Osteocyte (in vitro differentiated cells): ENCODE measurements at regions not wholly inside any gene's neighbourhood (a gene's known extent, or its start where the extent isn't known, plus 50 kb on each side); places are given as distances from the start of the nearest gene placed in this dataset.

Source experiments
- DNase-seq: peaks from one replicate; pipeline ENCODE4 v3.0.0; 2021; ENCODE audit warnings: mixed read lengths; ENCODE audit not compliant: unreplicated experiment; ENCODE audit errors: extremely low spot score
- H3K27ac Mint-ChIP-seq: one replicate; pipeline ENCODE4 v1.8.0; 2021; ENCODE audit warnings: mild to moderate bottlenecking, mixed read lengths; ENCODE audit not compliant: unreplicated experiment
- H3K27me3 Mint-ChIP-seq: one replicate; pipeline ENCODE4 v1.8.0; 2021; ENCODE audit warnings: mixed read lengths; ENCODE audit not compliant: unreplicated experiment
- H3K36me3 Mint-ChIP-seq: one replicate; pipeline ENCODE4 v1.8.0; 2021; ENCODE audit warnings: mixed read lengths; ENCODE audit not compliant: unreplicated experiment
- H3K4me1 Mint-ChIP-seq: one replicate; pipeline ENCODE4 v1.8.0; 2021; ENCODE audit warnings: mixed read lengths; ENCODE audit not compliant: unreplicated experiment
- H3K4me3 Mint-ChIP-seq: one replicate; pipeline ENCODE4 v1.8.0; 2021; ENCODE audit warnings: mild to moderate bottlenecking, moderate library complexity, mixed read lengths; ENCODE audit not compliant: unreplicated experiment
- H3K9me3 Mint-ChIP-seq: one replicate; pipeline ENCODE4 v1.8.0; 2021; ENCODE audit warnings: mixed read lengths; ENCODE audit not compliant: unreplicated experiment
- TF ChIP-seq, protein P1 (sequence below): fragments of 200-600 bp; sonication (generic); IDR thresholded peaks from 2 replicates; pipeline ENCODE4 v1.5.0; 2021; ENCODE audit warnings: antibody characterized with exemption, mild to moderate bottlenecking, moderate library complexity

DNA sequence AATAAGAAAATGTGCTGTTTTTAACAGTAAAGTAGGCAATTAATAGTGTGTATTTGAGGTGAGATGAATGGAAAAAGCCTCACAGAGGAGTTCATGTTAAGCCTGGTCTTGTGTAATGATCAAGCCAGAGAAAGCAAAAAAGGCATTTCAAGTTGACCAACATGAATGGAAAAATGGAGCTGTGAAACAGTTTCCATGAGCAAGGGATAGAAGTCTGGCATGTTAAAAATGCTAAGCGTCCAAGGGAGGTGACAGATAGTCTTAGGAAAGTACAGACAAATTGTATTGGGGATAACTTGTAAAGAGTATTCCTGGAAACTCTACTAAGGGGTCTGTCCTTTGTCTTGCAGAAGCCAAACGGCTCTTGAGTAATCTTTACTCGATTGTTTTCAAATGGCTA is 506.8 kb upstream of the ATXN8OS start:
- Mint-ChIP-seq H3K27ac (no peak overlapping the region), H3K9me3 (peaks cover 5% of the 10 kb centered on the region), H3K36me3 (no peaks in the 10 kb centered on the region), H3K4me3 (no peak overlapping the region), H3K4me1 (no peaks in the 10 kb centered on the region), H3K27me3 (peaks cover 4% of the 10 kb centered on the region)
- TF ChIP-seq, protein P1, sequence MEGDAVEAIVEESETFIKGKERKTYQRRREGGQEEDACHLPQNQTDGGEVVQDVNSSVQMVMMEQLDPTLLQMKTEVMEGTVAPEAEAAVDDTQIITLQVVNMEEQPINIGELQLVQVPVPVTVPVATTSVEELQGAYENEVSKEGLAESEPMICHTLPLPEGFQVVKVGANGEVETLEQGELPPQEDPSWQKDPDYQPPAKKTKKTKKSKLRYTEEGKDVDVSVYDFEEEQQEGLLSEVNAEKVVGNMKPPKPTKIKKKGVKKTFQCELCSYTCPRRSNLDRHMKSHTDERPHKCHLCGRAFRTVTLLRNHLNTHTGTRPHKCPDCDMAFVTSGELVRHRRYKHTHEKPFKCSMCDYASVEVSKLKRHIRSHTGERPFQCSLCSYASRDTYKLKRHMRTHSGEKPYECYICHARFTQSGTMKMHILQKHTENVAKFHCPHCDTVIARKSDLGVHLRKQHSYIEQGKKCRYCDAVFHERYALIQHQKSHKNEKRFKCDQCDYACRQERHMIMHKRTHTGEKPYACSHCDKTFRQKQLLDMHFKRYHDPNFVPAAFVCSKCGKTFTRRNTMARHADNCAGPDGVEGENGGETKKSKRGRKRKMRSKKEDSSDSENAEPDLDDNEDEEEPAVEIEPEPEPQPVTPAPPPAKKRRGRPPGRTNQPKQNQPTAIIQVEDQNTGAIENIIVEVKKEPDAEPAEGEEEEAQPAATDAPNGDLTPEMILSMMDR: no peak
- no peak for DNase-seq

DNA sequence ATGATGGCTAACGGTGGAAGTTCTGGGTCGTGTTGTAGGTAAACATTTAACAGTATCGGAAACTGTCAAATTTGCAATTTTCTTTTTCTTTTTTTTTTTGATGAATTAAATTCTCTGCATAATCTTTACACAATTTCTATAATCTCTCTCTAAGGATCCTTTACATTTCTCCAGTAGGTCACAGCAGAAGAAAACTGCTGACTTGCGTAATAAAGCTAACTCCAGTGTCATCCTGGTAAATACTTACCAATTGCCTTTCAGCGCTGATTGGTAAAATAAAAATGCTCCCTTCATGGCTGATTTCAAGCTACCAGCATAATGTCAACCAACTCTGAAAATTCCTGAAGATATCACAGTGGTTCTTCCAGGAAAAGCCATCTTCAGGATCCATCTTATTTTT is 510.5 kb upstream of the ATXN8OS start:
- Mint-ChIP-seq H3K4me3 (no peak overlapping the region), H3K27me3 (peaks cover 4% of the 10 kb centered on the region), H3K27ac (no peak overlapping the region), H3K36me3 (no peaks in the 10 kb centered on the region), H3K4me1 (no peaks in the 10 kb centered on the region), H3K9me3 (no peaks in the 10 kb centered on the region)
- TF ChIP-seq, protein P1: no peak
- DNase-seq: no peak

DNA sequence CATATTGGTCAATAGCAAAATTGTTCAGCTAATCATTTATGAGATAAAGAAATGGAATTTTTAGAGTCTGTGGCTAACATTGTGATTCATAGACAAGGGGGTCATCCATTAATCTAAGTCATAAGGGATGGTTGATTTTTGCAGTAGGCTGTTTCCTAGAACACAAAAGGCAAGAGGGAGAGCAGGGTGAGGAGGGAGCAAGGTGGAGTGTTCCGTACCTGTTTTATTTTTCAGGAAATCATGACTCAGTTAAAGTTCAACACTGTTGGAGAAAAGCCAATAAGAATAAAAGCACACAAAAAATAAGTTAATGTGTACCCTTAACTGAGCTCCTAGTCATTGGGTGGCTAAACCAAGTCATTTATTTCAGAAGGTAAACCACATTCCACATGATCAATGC is 512.4 kb upstream of the ATXN8OS start:
- no peak overlapping the region for H3K4me3 Mint-ChIP-seq
- TF ChIP-seq, protein P1: no peak
- H3K27ac Mint-ChIP-seq: no peak overlapping the region
- DNase-seq: no peak
- no peaks in the 10 kb centered on the region for H3K4me1 Mint-ChIP-seq
- H3K27me3 Mint-ChIP-seq: peaks cover 4% of the 10 kb centered on the region
- no peaks in the 10 kb centered on the region for H3K36me3 Mint-ChIP-seq
- no peaks in the 10 kb centered on the region for H3K9me3 Mint-ChIP-seq

DNA sequence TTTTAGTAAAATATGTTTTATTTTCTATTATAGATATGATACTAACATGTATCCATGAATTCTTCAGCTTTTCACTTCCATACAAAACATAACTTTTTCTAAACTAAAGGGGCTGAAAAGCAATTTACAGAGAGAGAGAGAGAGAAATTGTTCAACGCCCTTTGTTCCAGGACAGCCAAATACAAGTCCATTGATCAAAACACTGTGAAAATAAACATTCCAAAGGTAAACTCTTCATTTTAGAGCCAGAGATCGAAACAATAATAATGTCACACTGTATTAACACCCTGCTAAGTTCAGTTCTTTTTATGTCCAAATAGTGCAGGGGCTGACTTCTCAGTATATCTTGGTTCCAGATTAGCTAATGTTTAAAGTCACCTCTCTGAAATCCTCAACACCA is 516.2 kb upstream of the ATXN8OS start:
- Mint-ChIP-seq H3K36me3 (no peaks in the 10 kb centered on the region), H3K4me3 (no peak overlapping the region), H3K27ac (no peak overlapping the region)

DNA sequence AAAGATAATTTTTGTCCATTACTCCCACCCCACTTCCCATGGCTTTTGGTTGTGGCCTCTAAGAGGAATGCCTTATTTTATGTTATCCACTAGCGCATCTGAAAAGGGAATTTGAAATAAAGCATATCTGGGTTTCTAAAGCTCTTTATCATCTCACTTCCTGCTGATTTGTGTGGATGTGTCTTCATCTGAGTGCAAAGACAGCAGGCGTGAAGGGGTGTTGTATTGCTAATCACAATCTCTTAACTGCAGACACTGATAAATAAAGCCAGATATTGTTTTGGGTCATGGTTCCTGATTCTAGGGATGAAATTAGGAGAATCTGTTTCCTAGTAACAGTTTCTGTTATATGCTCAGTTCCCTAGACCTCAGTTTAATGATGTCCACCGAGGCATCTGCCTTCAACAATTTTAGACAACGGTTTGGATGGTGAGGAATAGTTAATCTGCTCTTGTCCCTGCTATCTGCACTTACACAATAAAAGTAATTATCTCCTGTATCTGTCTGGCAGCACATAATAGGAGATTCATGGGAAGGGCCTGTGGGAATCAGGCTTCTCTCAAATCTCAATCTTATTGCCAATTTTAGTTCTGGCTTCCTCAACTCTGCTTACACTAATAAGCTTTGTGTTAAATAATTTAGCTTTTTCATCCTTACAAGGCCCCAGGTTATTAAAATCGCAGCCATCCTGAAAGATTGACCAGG is 517.9 kb upstream of the ATXN8OS start:
- Mint-ChIP-seq H3K4me1 (no peaks in the 10 kb centered on the region), H3K9me3 (no peaks in the 10 kb centered on the region), H3K27me3 (no peaks in the 10 kb centered on the region), H3K36me3 (no peaks in the 10 kb centered on the region), H3K4me3 (no peak overlapping the region), H3K27ac (no peak overlapping the region)
- TF ChIP-seq, protein P1: no peak
- no peak for DNase-seq

More for the DNA sequence above, 516.2 kb upstream of the ATXN8OS start:
- DNase-seq: no peak
- Mint-ChIP-seq H3K27me3 (no peaks in the 10 kb centered on the region), H3K4me1 (no peaks in the 10 kb centered on the region), H3K9me3 (no peaks in the 10 kb centered on the region)
- TF ChIP-seq, protein P1: no peak
